Endothelial cell of umbilical vein (primary cell): ENCODE measurements at regions not wholly inside any gene's neighbourhood (a gene's known extent, or its start where the extent isn't known, plus 50 kb on each side); places are given as distances from the start of the nearest gene placed in this dataset.

Experiments used
- BruUV-seq: library from RNA; stranded (reverse); fragments of 400-500 nt; replicated peaks from 2 replicates; lab custom pipeline; 2021; lab: Mats Ljungman, UMichigan
- CTCF ChIA-PET: fragments of 300-600, 350-600 bp; sonication (Branson Sonifier 250); formaldehyde crosslinking; loops from one replicate; lab custom pipeline; 2021; ENCODE audit warnings: antibody characterized with exemption, inconsistent platforms; lab: Charles Lee
- POLR2A ChIA-PET: fragments of 300-600, 350-600 bp; sonication (Branson Sonifier 250); formaldehyde crosslinking; loops from one replicate; lab custom pipeline; 2021; ENCODE audit warnings: antibody characterized with exemption, inconsistent platforms; lab: Charles Lee
- DNase-seq: peaks from one replicate; pipeline ENCODE4 v3.0.0-alpha.2; 2011; ENCODE audit warnings: low read depth, low spot score
- FAIRE-seq: peaks from 2 replicates; lab custom pipeline; 2011; peaks lifted over from hg19 to GRCh38; lab: Jason Lieb, UNC
- H2AFZ ChIP-seq: 2 replicates; pipeline ENCODE4 v1.6.0; 2012; ENCODE audit warnings: low read depth, low read length, control low read depth, inconsistent platforms
- H3K27ac ChIP-seq: 2 replicates; pipeline ENCODE4 v1.5.1; 2011; ENCODE audit warnings: low read depth, mild to moderate bottlenecking, control low read depth, low read length, moderate library complexity; ENCODE audit not compliant: insufficient read depth
- H3K27me3 ChIP-seq, 2 experiments: 2 replicates each; pipeline versions ENCODE4 v1.6.0 to v1.6.1; 2011; ENCODE audit warnings: low read length in 2 of 2, mixed read lengths in 1 of 2; ENCODE audit not compliant: control insufficient read depth in 2 of 2, insufficient read depth in 2 of 2
- H3K36me3 ChIP-seq, 2 experiments: 2 replicates in 1 of 2; 3 replicates in 1 of 2; pipeline ENCODE4 v1.5.1; 2011; ENCODE audit warnings: low read length in 2 of 2, mild to moderate bottlenecking in 1 of 2, moderate library complexity in 1 of 2; ENCODE audit not compliant: control insufficient read depth in 2 of 2, insufficient read depth in 2 of 2; ENCODE audit errors: extremely low read depth in 1 of 2
- H3K4me1 ChIP-seq: 3 replicates; pipeline ENCODE4 v1.5.1; 2011; ENCODE audit warnings: mild to moderate bottlenecking, low read length; ENCODE audit not compliant: control insufficient read depth, insufficient read depth; ENCODE audit errors: extremely low read depth
- H3K4me2 ChIP-seq: 2 replicates; pipeline ENCODE4 v1.6.1; 2011; ENCODE audit warnings: low read length, control low read depth, mixed read lengths; ENCODE audit not compliant: insufficient read depth
- H3K4me3 ChIP-seq, 3 experiments: fragments of 200-600 bp in 1 of 3; sonication (generic), shearing (Covaris generic) in 1 of 3; replicated peaks in 1 of 3; 2 replicates each; pipeline ENCODE4 v1.5.1; 2011 to 2016; ENCODE audit warnings: control low read depth in 3 of 3, low read length in 3 of 3, mild to moderate bottlenecking in 2 of 3, inconsistent platforms in 1 of 3, low read depth in 1 of 3, moderate library complexity in 1 of 3; ENCODE audit not compliant: insufficient read depth in 1 of 3
- H3K79me2 ChIP-seq: 2 replicates; pipeline ENCODE4 v1.6.0; 2012; ENCODE audit warnings: low read length, inconsistent platforms; ENCODE audit not compliant: control insufficient read depth, insufficient read depth
- H3K9ac ChIP-seq: replicated peaks from 2 replicates; pipeline ENCODE3; 2011; ENCODE audit warnings: low read length, control low read depth; ENCODE audit not compliant: insufficient read depth; ENCODE audit errors: extremely low read depth
- H3K9me1 ChIP-seq: replicated peaks from 3 replicates; pipeline ENCODE4 v1.6.0; 2011; ENCODE audit warnings: mild to moderate bottlenecking, low read length; ENCODE audit not compliant: control insufficient read depth, insufficient read depth; ENCODE audit errors: extremely low read depth
- H3K9me3 ChIP-seq: replicated peaks from 2 replicates; pipeline ENCODE4 v1.5.1; 2012; ENCODE audit warnings: low read length, inconsistent platforms; ENCODE audit not compliant: control insufficient read depth, insufficient read depth
- H4K20me1 ChIP-seq: replicated peaks from 2 replicates; pipeline ENCODE3; 2011; ENCODE audit warnings: mild to moderate bottlenecking, low read length; ENCODE audit not compliant: control insufficient read depth, insufficient read depth; ENCODE audit errors: extremely low read depth
- EZH2 ChIP-seq: IDR thresholded peaks from 2 replicates; pipeline ENCODE4 v1.6.1; 2012; ENCODE audit warnings: borderline replicate concordance, low read depth, mild to moderate bottlenecking, moderate library complexity, low read length, inconsistent platforms; ENCODE audit not compliant: severe bottlenecking
- FOS ChIP-seq: IDR thresholded peaks from 2 replicates; pipeline ENCODE4 v1.6.1; 2011; ENCODE audit warnings: mild to moderate bottlenecking, low read length, moderate library complexity, borderline replicate concordance; ENCODE audit not compliant: insufficient read depth
- GATA2 ChIP-seq: IDR thresholded peaks from 2 replicates; pipeline ENCODE4 v1.7.0; 2011; ENCODE audit warnings: low read depth, mild to moderate bottlenecking, moderate library complexity, mixed read lengths, low read length; ENCODE audit not compliant: insufficient read length, insufficient read depth
- MYC ChIP-seq: IDR thresholded peaks from one replicate; pipeline ENCODE4 v1.6.1; 2011; ENCODE audit warnings: mild to moderate bottlenecking, low read depth, low read length
- POLR2A ChIP-seq: IDR thresholded peaks from 2 replicates; pipeline ENCODE4 v1.6.1; 2012; ENCODE audit warnings: low read depth, mild to moderate bottlenecking, control low read depth, low read length
- POLR2AphosphoS5 ChIP-seq: IDR thresholded peaks from 2 replicates; pipeline ENCODE4 v1.6.1; 2012; ENCODE audit warnings: low read depth, mild to moderate bottlenecking, control low read depth, low read length, moderate library complexity; ENCODE audit not compliant: insufficient read depth
- dilution Hi-C: fragments of 300-500 bp; cut with MboI; formaldehyde crosslinking; loops from one replicate; pipeline ENCODE4 v1.15.0; 2019; ENCODE audit warnings: low sequenced_read_pairs; ENCODE audit not compliant: extremely low pct_ligation_motif_present
- intact Hi-C: fragments of 100-400 bp; cut with micrococcal nuclease; formaldehyde crosslinking; loops from one replicate; pipeline ENCODE4 v1.10.0; 2022
- TF ChIP-seq, protein P1 (sequence below), 2 donors: IDR thresholded peaks; 1 replicate in 1 of 2; 2 replicates in 1 of 2; pipeline ENCODE4 v1.5.1; 2011; ENCODE audit warnings: low read length in 2 of 2, mild to moderate bottlenecking in 2 of 2, moderate library complexity in 2 of 2, control low read depth in 1 of 2, inconsistent platforms in 1 of 2, low read depth in 1 of 2; ENCODE audit not compliant: insufficient read depth in 1 of 2; ENCODE audit errors: extremely low read depth in 1 of 2
- TF ChIP-seq, protein P2 (sequence below): IDR thresholded peaks from 2 replicates; pipeline ENCODE4 v1.6.1; 2011; ENCODE audit not compliant: insufficient read depth, insufficient read length

DNA sequence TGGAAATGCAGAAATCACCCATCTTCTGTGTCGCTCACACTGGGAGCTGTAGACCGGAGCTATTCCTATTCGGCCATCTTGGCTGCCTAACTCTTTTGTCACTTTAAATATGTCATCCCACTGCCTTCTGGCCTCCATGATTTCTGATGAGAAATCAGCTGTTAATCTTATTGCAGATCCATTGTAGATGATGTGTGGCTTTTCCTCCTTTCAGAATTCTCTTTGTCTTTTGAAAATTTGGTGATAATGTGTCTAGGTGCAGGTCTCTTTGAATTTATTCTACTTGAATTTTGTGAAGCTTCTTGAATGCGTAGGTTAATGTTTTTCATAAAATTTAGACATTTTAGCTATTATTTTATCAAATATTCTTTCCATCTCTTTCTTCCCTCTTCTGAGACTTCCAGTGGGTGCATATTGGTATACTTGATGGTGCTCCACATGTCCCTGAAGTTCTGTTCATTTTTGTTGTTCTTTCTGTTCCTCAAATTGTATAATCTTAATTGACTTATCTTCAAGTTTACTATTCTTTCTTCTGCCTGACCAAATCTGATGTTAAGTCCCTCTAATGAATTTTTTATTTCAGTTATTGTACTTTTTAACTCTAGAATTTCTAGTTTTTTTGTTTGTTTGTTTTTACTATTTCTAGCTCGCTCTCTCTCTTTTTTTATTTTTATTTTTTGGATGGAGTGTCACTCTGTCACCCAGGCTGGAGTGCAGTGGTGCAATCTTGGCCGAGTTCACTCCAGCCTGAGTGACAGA, 90.8 kb upstream of the DLX2 start:
- no peak overlapping the region for H3K9ac ChIP-seq
- H3K36me3 ChIP-seq: no peaks in the 10 kb centered on the region
- no TSS peak for BruUV-seq
- no peaks in the 10 kb centered on the region for H3K4me1 ChIP-seq
- no peak for TF ChIP-seq EZH2
- no peak for TF ChIP-seq MYC
- TF ChIP-seq POLR2AphosphoS5: no peak
- DNase-seq: no peak
- dilution Hi-C loops (loop anchor here (25.0 kb wide), 1 partner anchor 244 kb away; the partner anchor contains the start of gene ITGA6), intact Hi-C loops (no loop called here)
- FAIRE-seq: no peak
- H3K9me1 ChIP-seq: no peaks in the 10 kb centered on the region
- H4K20me1 ChIP-seq: no peaks in the 10 kb centered on the region
- H3K9me3 ChIP-seq: no peaks in the 10 kb centered on the region
- H3K4me3 ChIP-seq: no peak overlapping the region
- POLR2A ChIA-PET: no interaction called here
- no peak overlapping the region for H3K4me2 ChIP-seq
- H3K79me2 ChIP-seq: no peaks in the 10 kb centered on the region
- H3K27me3 ChIP-seq: no peaks in the 10 kb centered on the region
- CTCF ChIA-PET: interaction anchor here (1.2 to 1.9 kb wide), 4 partner anchors 14 to 268 kb away, joined by 3 to 5 read pairs (median 4); no protein-coding TSS in a partner anchor
- H2AFZ ChIP-seq: no peak overlapping the region
- no peak overlapping the region for H3K27ac ChIP-seq

DNA sequence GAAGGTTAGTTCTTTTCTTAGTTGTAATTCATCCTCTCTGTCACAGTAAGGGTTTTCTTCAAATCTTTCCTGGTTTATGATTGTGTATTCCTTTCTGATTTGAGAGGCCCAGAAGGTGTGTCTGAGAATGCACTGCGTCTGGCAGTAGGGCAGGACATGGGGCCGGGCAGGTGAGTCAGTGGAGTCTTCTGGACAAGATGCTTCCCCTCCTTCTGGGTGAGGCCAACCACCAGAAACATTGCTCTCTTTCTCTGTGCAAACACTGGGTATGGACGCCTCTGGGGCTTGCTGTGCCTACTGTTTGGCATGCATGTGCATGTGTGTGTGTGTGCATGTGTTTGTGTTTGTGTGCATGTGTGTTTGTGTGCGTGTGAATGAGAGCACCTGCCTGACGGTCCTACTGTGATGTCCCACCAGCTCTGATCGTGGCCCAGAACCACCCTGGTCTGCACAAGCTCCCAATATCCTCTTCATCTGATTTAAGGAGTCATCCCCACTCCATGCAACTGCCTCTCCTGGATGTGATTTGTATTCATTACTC, 93.2 kb upstream of the DLX2 start:
- no peaks in the 10 kb centered on the region for H3K36me3 ChIP-seq
- no peak for FAIRE-seq

More for the DNA sequence above, 93.2 kb upstream of the DLX2 start:
- Histone ChIP-seq H3K4me3 (no peak overlapping the region), H3K9me1 (no peaks in the 10 kb centered on the region), H2AFZ (no peak overlapping the region), H4K20me1 (no peaks in the 10 kb centered on the region), H3K4me2 (no peak overlapping the region), H3K9me3 (no peaks in the 10 kb centered on the region), H3K79me2 (no peaks in the 10 kb centered on the region), H3K4me1 (no peaks in the 10 kb centered on the region), H3K9ac (no peak overlapping the region), H3K27me3 (no peaks in the 10 kb centered on the region), H3K27ac (no peak overlapping the region)
- no TSS peak for BruUV-seq
- CTCF ChIA-PET: no interaction called here
- POLR2A ChIA-PET: no interaction called here
- no peak for DNase-seq
- dilution Hi-C loops: loop anchor here (25.0 kb wide), 1 partner anchor 241 kb away; the partner anchor contains the start of gene ITGA6
- no peak for TF ChIP-seq GATA2
- TF ChIP-seq MYC: no peak
- no peak for TF ChIP-seq POLR2AphosphoS5
- TF ChIP-seq, protein P1, sequence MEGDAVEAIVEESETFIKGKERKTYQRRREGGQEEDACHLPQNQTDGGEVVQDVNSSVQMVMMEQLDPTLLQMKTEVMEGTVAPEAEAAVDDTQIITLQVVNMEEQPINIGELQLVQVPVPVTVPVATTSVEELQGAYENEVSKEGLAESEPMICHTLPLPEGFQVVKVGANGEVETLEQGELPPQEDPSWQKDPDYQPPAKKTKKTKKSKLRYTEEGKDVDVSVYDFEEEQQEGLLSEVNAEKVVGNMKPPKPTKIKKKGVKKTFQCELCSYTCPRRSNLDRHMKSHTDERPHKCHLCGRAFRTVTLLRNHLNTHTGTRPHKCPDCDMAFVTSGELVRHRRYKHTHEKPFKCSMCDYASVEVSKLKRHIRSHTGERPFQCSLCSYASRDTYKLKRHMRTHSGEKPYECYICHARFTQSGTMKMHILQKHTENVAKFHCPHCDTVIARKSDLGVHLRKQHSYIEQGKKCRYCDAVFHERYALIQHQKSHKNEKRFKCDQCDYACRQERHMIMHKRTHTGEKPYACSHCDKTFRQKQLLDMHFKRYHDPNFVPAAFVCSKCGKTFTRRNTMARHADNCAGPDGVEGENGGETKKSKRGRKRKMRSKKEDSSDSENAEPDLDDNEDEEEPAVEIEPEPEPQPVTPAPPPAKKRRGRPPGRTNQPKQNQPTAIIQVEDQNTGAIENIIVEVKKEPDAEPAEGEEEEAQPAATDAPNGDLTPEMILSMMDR (IDR thresholded peaks at IDR 0.05; ENCODE audit: extremely low read depth in 1 of 2, insufficient read depth in 1 of 2, low read depth in 1 of 2, low read length in 2 of 2): no peak
- no peak for TF ChIP-seq POLR2A
- no peak for TF ChIP-seq FOS
- TF ChIP-seq, protein P2, sequence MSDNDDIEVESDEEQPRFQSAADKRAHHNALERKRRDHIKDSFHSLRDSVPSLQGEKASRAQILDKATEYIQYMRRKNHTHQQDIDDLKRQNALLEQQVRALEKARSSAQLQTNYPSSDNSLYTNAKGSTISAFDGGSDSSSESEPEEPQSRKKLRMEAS: no peak
- no peak for TF ChIP-seq EZH2
- intact Hi-C loops: no loop called here
